Effector memory CD4-positive, alpha-beta T cell (primary cell): ENCODE measurements at regions not wholly inside any gene's neighbourhood (a gene's known extent, or its start where the extent isn't known, plus 50 kb on each side); places are given as distances from the start of the nearest gene placed in this dataset.

Experiments
- DNase-seq, 3 donors: peaks; one replicate each; pipeline ENCODE4 v3.0.0-alpha.2; 2020
- H3K27ac ChIP-seq: 2 replicates; pipeline ENCODE4 v1.7.0; 2013; ENCODE audit warnings: mild to moderate bottlenecking, low read length, moderate library complexity; ENCODE audit not compliant: insufficient read depth, poor library complexity, severe bottlenecking
- H3K27me3 ChIP-seq: replicated peaks from 2 replicates; pipeline ENCODE4 v1.7.0; 2013; ENCODE audit warnings: mild to moderate bottlenecking, low read length; ENCODE audit not compliant: insufficient read depth, control insufficient read depth, poor library complexity, severe bottlenecking
- H3K36me3 ChIP-seq: 2 replicates; pipeline ENCODE4 v1.7.0; 2013; ENCODE audit warnings: mild to moderate bottlenecking, low read length, moderate library complexity; ENCODE audit not compliant: control insufficient read depth, insufficient read depth
- H3K4me1 ChIP-seq: 2 replicates; pipeline ENCODE4 v1.7.0; 2013; ENCODE audit warnings: low read length, mild to moderate bottlenecking; ENCODE audit not compliant: control insufficient read depth, insufficient read depth, poor library complexity, severe bottlenecking
- H3K4me3 ChIP-seq: 2 replicates; pipeline ENCODE4 v1.7.0; 2013; ENCODE audit warnings: low read length, low read depth, mild to moderate bottlenecking; ENCODE audit not compliant: insufficient read depth, poor library complexity, severe bottlenecking
- H3K9me3 ChIP-seq: 2 replicates; pipeline ENCODE4 v1.7.0; 2013; ENCODE audit warnings: mild to moderate bottlenecking, low read length, moderate library complexity; ENCODE audit not compliant: control insufficient read depth

DNA sequence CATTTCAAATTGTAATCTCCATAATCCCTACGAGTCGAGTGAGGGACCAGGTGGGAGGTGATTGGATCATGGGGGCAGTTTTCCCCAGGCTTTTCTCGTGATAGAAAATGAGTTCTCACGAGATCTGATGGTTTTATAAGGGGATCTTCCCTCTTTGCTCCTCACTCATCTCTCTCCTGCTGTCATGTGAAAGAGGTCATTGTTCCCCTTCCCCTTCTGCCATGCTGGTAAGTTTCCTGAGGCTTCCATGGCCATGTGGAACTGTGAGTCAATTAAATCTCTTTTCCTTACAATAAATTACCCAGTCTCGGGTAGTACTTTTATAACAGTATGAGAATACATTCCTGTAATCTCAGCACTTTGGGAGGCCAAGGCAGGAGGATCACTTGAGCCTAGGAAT is 76.7 kb upstream of the MARCHF10 start:
- Histone ChIP-seq H3K4me1 (no peaks in the 10 kb centered on the region), H3K36me3 (no peaks in the 10 kb centered on the region), H3K4me3 (no peak overlapping the region), H3K27me3 (no peaks in the 10 kb centered on the region), H3K9me3 (no peaks in the 10 kb centered on the region), H3K27ac (no peak overlapping the region)
- no peak for DNase-seq

DNA sequence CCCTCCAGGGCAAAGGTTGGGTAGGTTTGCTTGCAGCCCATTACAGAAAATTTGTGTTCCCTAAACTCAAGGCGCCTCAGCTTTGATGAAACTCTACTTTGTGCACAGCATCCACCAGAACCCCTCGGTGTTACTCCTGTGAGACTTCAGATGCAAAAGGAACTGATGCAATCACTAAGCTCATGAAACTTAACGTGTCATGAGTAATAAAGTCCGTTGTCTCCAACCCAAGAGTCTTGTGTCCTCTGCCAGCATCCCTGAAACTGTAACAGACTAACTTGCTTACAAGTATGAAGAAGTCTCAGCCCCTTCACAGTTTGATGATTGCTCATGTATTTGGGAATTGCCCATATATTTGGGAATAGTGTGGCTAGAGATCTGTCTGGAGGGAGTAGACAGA is 74.8 kb upstream of the MARCHF10 start:
- Histone ChIP-seq H3K27ac (no peak overlapping the region), H3K27me3 (no peaks in the 10 kb centered on the region), H3K4me1 (no peaks in the 10 kb centered on the region), H3K36me3 (no peaks in the 10 kb centered on the region), H3K9me3 (no peaks in the 10 kb centered on the region), H3K4me3 (no peak overlapping the region)
- DNase-seq: no peak

GRCh38 chr17:62882284-62882683 is 74.2 kb upstream of the MARCHF10 start:
- no peaks in the 10 kb centered on the region for H3K36me3 ChIP-seq
- no peaks in the 10 kb centered on the region for H3K4me1 ChIP-seq
- no peak for DNase-seq
- no peak overlapping the region for H3K27ac ChIP-seq
- no peak overlapping the region for H3K4me3 ChIP-seq
- H3K9me3 ChIP-seq: no peaks in the 10 kb centered on the region
- no peaks in the 10 kb centered on the region for H3K27me3 ChIP-seq

GRCh38 chr17:62880120-62880519 is 72.0 kb upstream of the MARCHF10 start:
- H3K4me1 ChIP-seq: no peaks in the 10 kb centered on the region
- no peaks in the 10 kb centered on the region for H3K27me3 ChIP-seq
- no peaks in the 10 kb centered on the region for H3K36me3 ChIP-seq
- no peak for DNase-seq
- no peaks in the 10 kb centered on the region for H3K9me3 ChIP-seq
- no peak overlapping the region for H3K27ac ChIP-seq
- no peak overlapping the region for H3K4me3 ChIP-seq

DNA sequence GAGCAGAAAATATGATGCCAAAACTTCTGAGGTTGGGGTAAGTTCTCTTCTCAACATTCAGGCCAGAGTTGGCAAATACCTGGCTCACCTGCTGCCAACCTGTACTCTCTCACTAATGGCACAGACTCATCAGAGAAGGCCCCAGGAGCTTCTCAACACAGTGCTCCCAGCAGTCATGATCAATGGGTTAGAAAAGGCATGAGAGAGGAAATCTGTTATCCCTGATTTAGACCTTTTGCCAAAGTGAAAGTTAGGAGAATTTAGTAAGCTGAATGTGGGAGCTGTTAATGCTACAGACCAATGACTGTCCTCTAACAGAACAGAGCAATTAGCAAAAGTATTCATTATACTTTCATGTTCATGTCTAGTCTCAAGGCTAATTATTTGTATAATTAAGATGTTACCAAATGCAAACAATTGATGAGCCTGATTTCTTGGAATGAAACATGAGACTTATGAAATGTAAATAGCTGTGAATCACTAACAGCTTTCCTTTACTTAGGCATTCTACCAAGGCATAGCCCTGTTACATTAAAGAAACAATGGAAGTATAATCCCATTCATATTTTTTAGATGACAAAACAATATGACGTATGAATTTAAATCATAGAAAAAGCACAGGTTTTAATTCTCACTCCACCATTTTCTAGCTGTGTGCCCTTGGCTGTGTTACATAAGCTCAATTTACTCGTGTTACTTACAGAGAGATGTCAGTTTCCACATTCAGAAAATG is 68.7 kb upstream of the MARCHF10 start:
- DNase-seq: no peak
- H3K9me3 ChIP-seq: no peaks in the 10 kb centered on the region
- H3K36me3 ChIP-seq: no peaks in the 10 kb centered on the region
- H3K4me3 ChIP-seq: no peak overlapping the region
- no peaks in the 10 kb centered on the region for H3K27me3 ChIP-seq
- H3K27ac ChIP-seq: no peak overlapping the region
- H3K4me1 ChIP-seq: no peaks in the 10 kb centered on the region

DNA sequence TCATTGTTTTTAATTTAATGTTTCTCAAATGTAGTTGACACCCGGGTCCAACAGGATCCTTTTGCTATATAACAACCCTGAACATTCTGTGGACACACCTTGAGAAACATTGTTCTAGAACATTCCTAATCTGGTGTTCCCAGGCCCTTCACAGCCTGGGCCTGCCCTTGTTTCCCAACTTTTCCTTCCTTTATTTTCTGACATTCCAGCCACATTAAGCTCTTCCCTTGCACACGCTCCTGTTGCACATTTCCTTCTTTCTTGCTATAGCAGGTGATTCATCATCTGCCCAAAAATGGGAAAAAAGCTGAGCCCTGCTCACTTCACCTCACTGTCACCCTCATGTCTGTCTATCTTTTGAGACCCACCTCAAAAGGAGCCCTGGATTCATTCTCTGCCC is 67.9 kb upstream of the MARCHF10 start:
- Histone ChIP-seq H3K27ac (no peak overlapping the region), H3K36me3 (no peaks in the 10 kb centered on the region), H3K4me1 (no peaks in the 10 kb centered on the region), H3K27me3 (no peaks in the 10 kb centered on the region), H3K4me3 (no peak overlapping the region), H3K9me3 (no peaks in the 10 kb centered on the region)
- no peak for DNase-seq

DNA sequence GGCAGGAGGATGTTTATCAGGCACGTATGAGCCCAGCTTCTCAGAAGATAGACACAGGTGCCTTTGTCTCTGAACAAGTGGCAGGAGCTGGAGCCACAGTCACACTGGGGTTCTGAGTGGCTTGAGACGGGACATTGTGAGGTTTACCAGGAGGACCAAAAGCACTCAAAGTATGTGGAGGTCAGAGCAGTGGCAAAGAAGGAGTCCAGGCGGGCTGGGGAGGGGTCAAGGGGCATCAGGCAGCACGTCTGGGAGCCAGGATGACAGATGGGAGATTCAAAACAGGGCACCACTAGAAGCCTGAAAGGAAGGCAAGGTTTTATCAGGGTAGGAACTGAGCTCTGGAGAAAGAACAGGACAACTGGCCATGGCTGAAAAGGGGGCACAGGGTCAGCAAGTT is 67.2 kb upstream of the MARCHF10 start:
- Histone ChIP-seq H3K9me3 (no peaks in the 10 kb centered on the region), H3K27ac (no peak overlapping the region), H3K27me3 (no peaks in the 10 kb centered on the region), H3K4me1 (no peaks in the 10 kb centered on the region), H3K4me3 (no peak overlapping the region), H3K36me3 (no peaks in the 10 kb centered on the region)
- no peak for DNase-seq

GRCh38 chr17:62871291-62871690 is 63.2 kb upstream of the MARCHF10 start:
- no peaks in the 10 kb centered on the region for H3K36me3 ChIP-seq
- no peaks in the 10 kb centered on the region for H3K4me1 ChIP-seq
- H3K27ac ChIP-seq: no peak overlapping the region
- H3K27me3 ChIP-seq: no peaks in the 10 kb centered on the region
- no peaks in the 10 kb centered on the region for H3K9me3 ChIP-seq
- H3K4me3 ChIP-seq: no peak overlapping the region
- no peak for DNase-seq

DNA sequence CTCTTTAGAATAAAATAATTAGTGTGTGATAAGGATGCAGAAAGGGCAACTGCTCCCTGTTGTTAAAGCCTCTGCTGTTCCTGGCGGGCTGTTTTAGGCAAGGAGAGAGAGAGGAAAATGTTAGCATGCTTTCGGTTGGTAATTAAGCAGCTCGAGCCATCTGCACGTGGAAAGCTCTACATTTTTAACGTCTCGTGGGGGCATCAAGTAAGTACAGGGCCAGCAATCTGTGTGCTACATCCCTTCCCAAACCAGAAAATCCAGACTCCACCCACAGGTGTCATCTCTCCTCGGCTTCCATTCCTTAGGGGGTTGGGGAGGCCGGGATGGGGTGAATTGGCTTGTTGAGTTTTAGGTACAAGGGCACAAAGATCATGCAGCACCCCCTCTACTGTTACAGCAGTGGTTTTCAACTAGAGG is 62.4 kb upstream of the MARCHF10 start:
- Histone ChIP-seq H3K4me3 (no peak overlapping the region), H3K4me1 (no peaks in the 10 kb centered on the region), H3K9me3 (no peaks in the 10 kb centered on the region), H3K27ac (no peak overlapping the region), H3K27me3 (no peaks in the 10 kb centered on the region), H3K36me3 (no peaks in the 10 kb centered on the region)
- DNase-seq: no peak

DNA sequence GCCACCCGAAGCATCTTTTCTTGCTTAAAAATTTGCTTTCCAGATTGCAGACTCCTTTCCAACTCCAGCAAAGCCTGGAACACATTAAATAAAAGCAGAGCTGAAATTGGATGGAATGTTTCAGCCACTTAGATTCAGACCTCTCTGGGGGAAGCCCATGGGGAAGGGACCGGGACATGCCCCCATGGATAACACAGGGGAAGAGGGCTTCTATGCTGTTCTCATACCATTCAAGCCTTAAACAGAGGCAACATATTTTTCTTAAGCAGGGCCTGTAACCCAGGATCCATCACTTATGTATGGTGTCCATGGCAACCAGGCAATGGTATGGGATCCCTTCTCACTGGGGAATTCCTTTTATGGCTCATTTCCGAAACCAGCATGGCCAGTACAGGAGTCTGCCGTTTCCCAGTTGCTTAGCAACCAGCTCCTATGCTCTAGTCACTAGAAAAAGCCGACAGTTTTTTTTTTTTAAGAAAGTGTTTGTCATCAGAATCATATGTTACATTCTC is 62.0 kb upstream of the MARCHF10 start:
- no peaks in the 10 kb centered on the region for H3K9me3 ChIP-seq
- no peak overlapping the region for H3K4me3 ChIP-seq
- no peaks in the 10 kb centered on the region for H3K36me3 ChIP-seq
- H3K27me3 ChIP-seq: no peaks in the 10 kb centered on the region
- no peak overlapping the region for H3K27ac ChIP-seq
- no peaks in the 10 kb centered on the region for H3K4me1 ChIP-seq
- no peak for DNase-seq
